Astrocyte (in vitro differentiated cells and primary cell): ENCODE measurements at regions not wholly inside any gene's neighbourhood (a gene's known extent, or its start where the extent isn't known, plus 50 kb on each side); places are given as distances from the start of the nearest gene placed in this dataset.

Experiments used
- CTCF ChIP-seq: IDR thresholded peaks from 2 replicates; pipeline ENCODE4 v1.5.1; 2011; ENCODE audit warnings: low read depth, mild to moderate bottlenecking, inconsistent platforms, low read length, moderate library complexity; ENCODE audit not compliant: insufficient read depth
- EZH2 ChIP-seq: IDR thresholded peaks from 2 replicates; pipeline ENCODE4 v1.6.1; 2012; ENCODE audit warnings: mild to moderate bottlenecking, low read length, inconsistent platforms; ENCODE audit not compliant: insufficient read depth

GRCh38 chr5:174426388-174426787, 298.0 kb upstream of the MSX2 start:
- TF ChIP-seq CTCF (no peak), EZH2 (no peak)
